Loucy (cell line): ENCODE measurements at regions not wholly inside any gene's neighbourhood (a gene's known extent, or its start where the extent isn't known, plus 50 kb on each side); places are given as distances from the start of the nearest gene placed in this dataset.

Source experiments
- CTCF ChIP-seq: fragments of 200-600 bp; sonication (generic); conservative IDR thresholded peaks from 2 replicates; pipeline ENCODE4 v1.5.1; 2014; ENCODE audit warnings: mild to moderate bottlenecking, antibody characterized with exemption, low read length
- EZH2phosphoT487 ChIP-seq: fragments of 200-600 bp; IDR thresholded peaks from 2 replicates; pipeline ENCODE4 v1.6.1; 2018; ENCODE audit warnings: antibody characterized with exemption, mild to moderate bottlenecking, moderate library complexity, borderline replicate concordance

- TF ChIP-seq CTCF (no peak), EZH2phosphoT487 (no peak)
These were observed 536.1 kb downstream of the XYLT1 start for GRCh38 chr16:16934660-16935059.
